Midbrain (tissue), 1 donor: ENCODE measurements at regions not wholly inside any gene's neighbourhood (a gene's known extent, or its start where the extent isn't known, plus 50 kb on each side); places are given as distances from the start of the nearest gene placed in this dataset.

Experiments
- DNase-seq: peaks from one replicate; lab custom pipeline; 2025; lab: John Stamatoyannopoulos, UW

DNA sequence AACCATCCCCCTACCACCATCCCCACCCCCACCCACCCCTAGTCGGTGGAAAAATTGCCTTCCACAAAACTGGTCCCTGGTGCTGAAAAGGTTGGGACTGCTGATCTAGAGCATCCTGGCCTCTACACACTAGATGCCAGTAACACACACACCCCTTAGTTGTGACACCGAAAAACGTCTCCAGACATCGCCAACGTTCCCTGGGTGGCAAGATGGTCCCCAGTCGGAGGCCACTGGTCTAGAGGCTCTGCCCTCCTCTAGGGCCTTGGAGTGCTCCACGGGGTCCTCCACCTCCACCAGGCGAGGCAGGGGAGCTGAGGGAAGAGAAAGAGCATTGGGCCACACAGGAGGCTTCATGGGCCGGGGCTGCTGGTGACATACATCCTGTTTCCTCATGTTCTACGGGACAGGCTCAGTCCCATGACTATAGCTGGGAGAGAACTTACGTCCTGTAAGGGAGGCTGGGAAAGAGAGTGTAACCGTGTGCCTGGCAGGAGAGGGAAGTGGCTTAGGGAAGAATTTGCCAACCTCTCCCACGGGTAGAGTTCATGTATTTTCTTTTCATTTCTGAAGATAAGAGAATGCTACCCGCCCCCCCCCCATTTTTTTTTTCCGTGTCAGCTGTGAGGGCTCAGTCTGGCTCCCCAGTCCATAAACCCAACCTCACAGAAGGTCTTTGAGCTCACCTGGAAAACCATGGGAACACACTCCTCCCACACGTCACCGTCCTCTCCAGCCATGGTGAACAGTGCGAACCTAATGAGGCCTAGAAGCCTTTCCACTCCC lies 132.7 kb upstream of the MYCN start:
- no peak for DNase-seq

- no peak for DNase-seq
Measured at GRCh38 chr2:15808204-15808910, 132.0 kb upstream of the MYCN start.

GRCh38 chr2:15808944-15809343 lies 131.4 kb upstream of the MYCN start:
- DNase-seq: no peak

- no peak for DNase-seq
Measured at GRCh38 chr2:15809404-15809803, 130.9 kb upstream of the MYCN start.

DNA sequence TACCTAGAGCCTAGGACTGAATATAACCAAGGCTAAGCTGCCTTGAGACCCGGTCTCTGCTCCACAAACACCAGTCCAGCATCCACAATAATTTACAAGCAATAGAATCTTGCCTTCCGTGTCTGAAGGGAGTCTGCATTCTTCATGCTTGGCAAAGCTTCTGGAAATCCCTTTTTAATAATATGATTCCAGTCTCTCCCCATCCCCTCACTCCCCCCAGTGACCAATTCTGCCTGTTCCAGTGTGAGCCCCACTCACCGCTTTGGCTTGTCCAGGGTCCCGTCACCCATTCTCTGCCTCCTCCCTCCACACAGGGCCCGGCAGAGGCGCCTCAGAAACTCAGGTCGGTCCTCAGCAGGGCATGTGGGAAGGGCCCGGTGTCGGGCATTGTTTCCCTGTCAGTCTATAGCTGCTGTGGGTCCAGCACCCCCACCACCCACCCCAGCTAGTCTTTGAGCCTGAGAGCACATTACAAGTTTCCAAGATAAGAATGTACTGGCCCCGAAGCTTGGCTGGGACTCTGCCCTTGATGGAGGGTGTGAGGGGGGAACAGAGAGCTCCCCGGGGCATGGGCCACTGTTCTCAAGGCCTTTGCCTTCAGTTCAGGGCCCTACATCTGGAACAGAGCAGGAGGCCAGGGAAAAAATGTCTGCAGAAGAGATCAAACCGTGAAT lies 129.7 kb upstream of the MYCN start:
- no peak for DNase-seq

DNA sequence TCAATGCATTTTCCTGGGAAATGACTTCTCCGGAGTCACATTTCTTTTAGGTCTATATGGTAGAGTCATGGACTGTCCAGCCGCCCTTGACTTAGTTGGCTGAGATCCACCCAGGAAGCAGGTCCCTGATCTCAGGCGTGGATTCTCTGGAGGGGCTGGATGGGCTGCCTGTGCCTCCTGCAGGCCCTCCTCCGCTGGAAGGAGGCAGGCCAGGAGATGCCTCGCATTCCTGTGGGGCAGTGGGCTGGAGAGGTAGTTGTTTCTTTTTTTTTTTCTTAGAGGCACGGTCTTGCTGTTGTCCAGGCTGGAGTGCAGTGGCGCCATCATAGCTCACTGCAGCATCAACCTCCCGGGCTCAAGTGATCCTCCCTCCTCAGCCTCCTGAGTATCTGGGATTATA lies 129.0 kb upstream of the MYCN start:
- no peak for DNase-seq

DNA sequence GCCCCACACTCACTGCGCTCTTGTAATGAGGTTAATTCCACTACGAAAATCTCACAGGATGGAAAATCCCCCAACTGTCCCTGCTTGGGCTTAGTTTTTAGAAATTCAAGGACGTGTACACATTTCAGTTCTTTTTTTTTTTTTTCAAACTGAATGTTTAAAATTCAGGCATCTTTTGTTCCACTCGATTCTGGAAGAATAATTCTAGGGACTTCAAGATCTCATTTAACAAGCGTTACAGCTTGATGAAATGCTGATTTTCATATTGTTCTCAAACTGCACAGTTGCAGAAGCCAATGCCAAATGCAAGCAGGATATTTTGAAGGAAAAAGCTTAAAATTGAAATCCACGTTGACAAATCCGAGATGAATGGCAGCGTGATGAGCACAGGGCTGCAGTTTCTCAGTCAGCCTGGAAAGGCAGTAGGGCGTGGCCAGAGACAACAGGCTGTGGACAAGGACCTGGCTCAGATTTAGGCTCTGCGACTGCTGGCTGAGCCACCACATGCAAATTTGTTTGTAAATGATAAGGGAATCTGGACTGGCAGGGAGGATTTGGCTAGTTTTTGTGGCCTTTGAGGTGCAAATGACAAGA lies 128.1 kb upstream of the MYCN start:
- DNase-seq: no peak

- no peak for DNase-seq
Measured at GRCh38 chr2:15813481-15814266, 126.7 kb upstream of the MYCN start.

GRCh38 chr2:15814403-15814802 lies 125.9 kb upstream of the MYCN start:
- no peak for DNase-seq

GRCh38 chr2:15814946-15815345 lies 125.4 kb upstream of the MYCN start:
- DNase-seq: no peak

DNA sequence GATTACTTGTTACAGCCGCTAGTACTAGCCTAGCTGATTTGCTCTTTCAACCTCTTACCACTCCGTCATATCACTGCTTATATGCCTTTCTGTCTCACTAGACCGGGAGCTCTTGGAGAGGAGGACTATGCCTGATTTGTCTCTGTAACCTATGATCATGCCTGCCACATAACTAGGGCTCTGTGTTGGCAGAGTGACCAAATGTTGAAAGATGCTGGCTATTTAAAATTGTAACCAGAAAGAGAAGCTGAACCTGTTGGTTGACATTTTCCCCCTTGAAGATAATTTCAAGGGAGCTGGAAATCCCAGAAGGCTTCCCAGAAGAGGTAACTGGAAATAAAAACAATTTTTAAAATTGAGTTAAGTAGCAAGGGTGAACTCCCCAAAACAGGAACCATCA lies 124.1 kb upstream of the MYCN start:
- no peak for DNase-seq

GRCh38 chr2:15816674-15817406 lies 123.5 kb upstream of the MYCN start:
- DNase-seq: no peak

DNA sequence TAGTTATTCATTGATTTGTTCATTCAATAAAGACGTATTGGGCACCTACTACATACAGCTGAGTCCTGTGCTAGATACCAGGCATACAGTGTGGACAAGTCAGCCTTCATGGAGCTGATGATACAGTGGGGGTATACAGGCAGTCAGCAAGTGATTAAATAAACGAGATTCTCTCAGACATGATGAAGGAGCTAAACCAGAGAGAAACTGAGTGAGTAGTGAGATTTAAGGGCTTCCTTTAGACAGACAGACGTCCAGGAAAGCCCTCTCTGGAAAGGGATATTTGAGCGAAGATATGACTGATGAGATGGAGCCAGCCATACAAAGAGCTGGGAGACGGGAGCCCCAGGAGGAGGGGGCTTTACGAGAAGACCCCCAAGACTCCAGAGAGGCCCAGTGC lies 122.6 kb upstream of the MYCN start:
- no peak for DNase-seq

DNA sequence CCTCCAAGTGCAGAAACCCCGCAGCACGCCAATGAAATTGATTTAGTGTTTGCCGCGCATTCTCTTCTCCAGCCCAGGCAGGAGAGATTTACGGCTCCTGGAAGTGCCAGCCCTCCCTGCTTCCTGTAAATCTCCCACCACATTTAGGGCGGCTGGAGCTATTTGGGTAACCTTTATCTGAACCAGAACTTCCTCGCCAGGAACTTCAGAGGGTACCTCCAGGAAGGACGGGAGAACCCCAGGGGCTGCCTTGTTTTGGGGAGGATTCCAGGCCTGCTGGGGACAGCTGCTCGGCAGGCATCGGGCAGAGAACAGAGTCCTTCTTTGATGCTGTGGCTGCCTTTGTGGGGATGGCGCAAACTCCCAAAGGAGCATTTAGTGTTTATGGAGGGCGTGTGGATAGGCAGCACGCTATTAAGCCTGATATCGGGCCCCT lies 122.0 kb upstream of the MYCN start:
- DNase-seq: peak; percentile 17

DNA sequence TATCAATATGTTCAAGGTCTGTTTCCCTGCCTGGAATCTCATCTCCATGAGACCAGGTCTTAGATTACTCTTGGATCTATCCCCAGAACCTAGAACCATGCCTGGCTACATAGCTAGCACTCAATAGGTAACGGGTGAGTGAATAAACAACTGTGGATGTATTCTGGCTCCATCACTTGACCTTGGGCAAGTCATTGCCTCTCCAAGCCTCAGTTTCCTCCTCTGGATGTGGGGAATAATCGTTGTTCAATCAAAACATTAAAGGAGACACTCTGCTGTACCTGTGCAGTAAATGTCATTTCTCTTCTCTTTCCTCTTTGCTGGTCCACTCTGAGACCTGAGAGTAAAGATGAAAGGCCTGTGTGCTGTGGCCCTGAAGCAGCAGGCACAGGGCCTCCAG lies 121.5 kb upstream of the MYCN start:
- DNase-seq: no peak

- no peak for DNase-seq
Measured at GRCh38 chr2:15819562-15820256, 120.6 kb upstream of the MYCN start.

DNA sequence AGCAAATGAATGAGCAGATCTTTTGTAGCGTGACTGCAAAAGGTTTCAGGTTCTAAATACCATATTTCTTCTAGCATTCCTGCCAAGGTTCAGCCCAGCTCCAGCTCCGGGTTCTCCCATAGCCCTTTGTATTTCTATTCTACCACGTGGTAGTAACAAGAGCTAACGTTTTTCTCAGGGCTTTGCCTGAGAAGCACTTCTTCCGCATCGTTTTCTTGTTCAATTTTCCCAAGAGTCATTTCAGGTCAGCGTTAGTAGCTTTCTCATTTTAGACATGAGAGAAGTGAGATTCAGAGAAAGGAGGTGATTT lies 120.1 kb upstream of the MYCN start:
- DNase-seq: no peak

DNA sequence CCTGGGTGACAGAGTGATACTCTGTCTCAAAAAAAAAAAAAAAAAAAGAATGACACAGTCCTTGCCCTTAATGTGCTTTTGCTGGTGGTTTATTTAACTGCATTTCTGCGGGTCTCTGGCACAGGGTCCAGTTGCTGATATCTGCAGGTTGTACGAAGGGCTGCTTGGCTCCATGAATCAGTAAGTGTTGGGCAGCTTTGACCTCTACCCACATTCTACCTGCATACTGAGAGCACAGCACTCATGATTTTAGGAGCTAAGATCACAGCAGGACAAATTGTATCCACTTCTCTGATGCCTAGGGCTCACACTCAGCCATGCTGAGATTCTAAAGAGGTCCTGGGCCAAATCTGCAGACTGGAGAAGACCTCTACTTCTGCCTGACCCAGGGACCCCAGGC lies 119.4 kb upstream of the MYCN start:
- no peak for DNase-seq

DNA sequence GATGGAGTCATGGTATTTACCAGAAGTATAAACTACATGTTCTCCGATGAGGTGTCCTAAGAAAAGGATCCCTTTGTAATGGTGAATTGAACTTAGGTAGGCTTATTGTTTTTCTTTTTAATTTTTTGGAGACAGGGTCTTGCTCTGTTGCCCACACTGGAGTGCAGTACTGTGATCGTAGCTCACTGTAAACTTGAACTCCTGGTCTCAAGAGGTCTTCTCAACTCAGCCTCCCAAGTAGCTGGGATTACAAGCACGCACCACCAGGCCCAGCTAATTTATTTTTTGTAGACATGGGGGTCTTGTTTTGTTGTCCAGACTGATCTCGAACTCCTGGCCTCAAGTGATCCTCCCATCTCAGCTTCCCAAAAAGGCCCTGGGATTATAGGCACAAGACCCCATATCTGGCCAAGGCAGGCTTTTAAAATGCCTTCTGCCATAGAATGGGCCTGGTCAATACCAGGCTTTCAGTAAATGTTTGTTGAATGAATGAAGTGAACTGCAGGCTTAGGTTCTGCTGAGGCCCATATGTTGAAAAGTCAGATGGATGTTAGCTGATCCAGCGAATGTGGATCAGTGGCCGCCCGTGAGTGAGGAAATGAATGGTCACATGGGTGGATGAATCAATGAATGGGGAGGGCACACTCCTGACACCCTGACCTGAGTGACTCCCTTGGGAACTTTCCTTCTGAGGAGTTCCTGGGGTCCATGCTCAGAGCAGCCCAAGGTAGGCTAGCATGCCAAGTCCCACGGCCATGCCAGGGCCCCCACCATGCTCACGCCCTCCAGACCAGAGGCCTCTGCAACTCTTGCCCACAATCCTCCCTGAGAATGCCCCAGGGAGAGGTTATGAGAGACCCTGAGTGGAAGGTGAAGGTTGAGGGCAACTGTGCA lies 118.0 kb upstream of the MYCN start:
- DNase-seq: no peak
